ENCODE measurements at regions not wholly inside any gene's neighbourhood (a gene's known extent, or its start where the extent isn't known, plus 50 kb on each side); places are given as distances from the start of the nearest gene placed in this dataset.

GRCh38 chr4:127018381-127018780 is 614.4 kb upstream of the INTU start:
- TF ChIP-seq POU2F2 (IDR thresholded peaks at IDR 0.05; ENCODE audit: borderline replicate concordance, low read depth, low read length): no peak
- no peak for TF ChIP-seq ZNF622 (IDR thresholded peaks at IDR 0.05)
- TF ChIP-seq BCL3 (IDR thresholded peaks at IDR 0.05; ENCODE audit: borderline replicate concordance, insufficient read depth, low read depth, low read length, poor library complexity, severe bottlenecking): no peak
- no peak for TF ChIP-seq BCL11A (IDR thresholded peaks at IDR 0.05; ENCODE audit: low read depth, low read length)
- no peak for TF ChIP-seq ZNF592 (IDR thresholded peaks at IDR 0.05)
- no peak for TF ChIP-seq TCF7 (IDR thresholded peaks at IDR 0.05; ENCODE audit: borderline replicate concordance)
- TF ChIP-seq RAD51 (IDR thresholded peaks at IDR 0.05): no peak
- no peak for TF ChIP-seq SMAD1 (IDR thresholded peaks at IDR 0.05; ENCODE audit: low read depth, partially characterized antibody)
- TF ChIP-seq HSF1 (IDR thresholded peaks at IDR 0.05; ENCODE audit: low read depth, low read length): no peak
- no peak for TF ChIP-seq HCFC1 (IDR thresholded peaks at IDR 0.05; ENCODE audit: low read length)
- no peak for TF ChIP-seq GATAD2B (conservative IDR thresholded peaks at IDR 0.05; ENCODE audit: low read depth)
- TF ChIP-seq ZNF384 (IDR thresholded peaks at IDR 0.05; ENCODE audit: borderline replicate concordance, low read depth, low read length): no peak
- no peak for TF ChIP-seq CBFB (IDR thresholded peaks at IDR 0.05; ENCODE audit: low read depth)
- TF ChIP-seq TCF12 (IDR thresholded peaks at IDR 0.05; ENCODE audit: low read depth, low read length): no peak
- TF ChIP-seq IKZF2 (IDR thresholded peaks at IDR 0.05): no peak
- no peak for TF ChIP-seq ZZZ3 (IDR thresholded peaks at IDR 0.05; ENCODE audit: control insufficient read depth, insufficient read length, low read depth)
- ChIA-PET CTCF (no interaction called here), SMC1A (ENCODE audit: uncharacterized antibody, unreplicated experiment) (no interaction called here), POLR2A (no interaction called here), RAD21 (ENCODE audit: unreplicated experiment) (no interaction called here)
- Histone ChIP-seq H3K27me3 (replicated peaks in 1 of 2; ENCODE audit: control insufficient read depth in 2 of 2, insufficient read depth in 2 of 2, low read length in 1 of 2) (no peaks in the 10 kb centered on the region), H3K36me3 (ENCODE audit: control insufficient read depth in 2 of 2, insufficient read depth in 2 of 2, low read length in 1 of 2) (no peaks in the 10 kb centered on the region), H3K27ac (ENCODE audit: control insufficient read depth, insufficient read depth) (no peak overlapping the region), H3K4me3 (no peak overlapping the region), H3K4me1 (ENCODE audit: control insufficient read depth, insufficient read depth, low read length) (no peaks in the 10 kb centered on the region), H3K9ac (ENCODE audit: control insufficient read depth, insufficient read depth, low read length) (no peak overlapping the region), H3K4me2 (ENCODE audit: control insufficient read depth, insufficient read depth) (no peak overlapping the region), H4K20me1 (ENCODE audit: control insufficient read depth, insufficient read depth) (no peaks in the 10 kb centered on the region), H3K9me3 (replicated peaks; ENCODE audit: control insufficient read depth, insufficient read depth, low read length) (no peaks in the 10 kb centered on the region), H2AFZ (ENCODE audit: control insufficient read depth, low read depth, low read length) (no peak overlapping the region), H3K79me2 (ENCODE audit: control insufficient read depth, insufficient read depth, low read length) (no peaks in the 10 kb centered on the region)
- FAIRE-seq: no peak
- no peak for DNase-seq (ENCODE audit: low read depth, low spot score)
- intact Hi-C loops (cut with micrococcal nuclease; ENCODE audit: unreplicated experiment): no loop called here
- 21% methylated on average over 2 of the region's 2 CpGs for WGBS (ENCODE audit: insufficient coverage, insufficient replicate concordance, low lambda C conversion rate, missing lambda C conversion rate)
- no peak for ATAC-seq
- BruUV-seq (replicated peaks): no TSS peak
- in situ Hi-C loops (cut with MboI): no loop called here
